Common myeloid progenitor, CD34-positive (primary cell): ENCODE measurements at regions not wholly inside any gene's neighbourhood (a gene's known extent, or its start where the extent isn't known, plus 50 kb on each side); places are given as distances from the start of the nearest gene placed in this dataset.

Source experiments
- CTCF ChIA-PET: fragments of 350-600 bp; sonication (Branson Sonifier 250); formaldehyde crosslinking; loops from one replicate; lab custom pipeline; 2021; ENCODE audit warnings: antibody characterized with exemption; lab: Charles Lee
- POLR2A ChIA-PET: fragments of 350-600 bp; sonication (Branson Sonifier 250); formaldehyde crosslinking; loops from one replicate; lab custom pipeline; 2021; ENCODE audit warnings: antibody characterized with exemption; lab: Charles Lee
- DNase-seq, 3 donors: peaks; one replicate each; pipeline versions ENCODE4 v3.0.0 to v3.0.0-alpha.2; 2013
- H3K27ac ChIP-seq, 2 experiments: 1 replicate in 1 of 2; 2 replicates in 1 of 2; pipeline ENCODE4 v1.7.0; 2013; ENCODE audit warnings: inconsistent platforms in 2 of 2, low read length in 2 of 2, mild to moderate bottlenecking in 2 of 2, low read depth in 1 of 2, moderate library complexity in 1 of 2; ENCODE audit not compliant: severe bottlenecking in 2 of 2, insufficient read depth in 1 of 2, poor library complexity in 1 of 2
- H3K27me3 ChIP-seq, 5 experiments: replicated peaks in 2 of 5; 1 replicate in 3 of 5; 2 replicates in 2 of 5; pipeline versions ENCODE4 v1.6.1 to v1.7.0; 2013; ENCODE audit warnings: low read length in 4 of 5, mild to moderate bottlenecking in 2 of 5, moderate library complexity in 2 of 5, inconsistent platforms in 1 of 5; ENCODE audit not compliant: insufficient read depth in 5 of 5, control insufficient read depth in 4 of 5
- H3K36me3 ChIP-seq, 4 experiments: 1 replicate in 2 of 4; 2 replicates in 2 of 4; pipeline versions ENCODE4 v1.6.1 to v1.7.0; 2013; ENCODE audit warnings: low read length in 3 of 4, control low read depth in 1 of 4, mild to moderate bottlenecking in 1 of 4; ENCODE audit not compliant: control insufficient read depth in 4 of 4, insufficient read depth in 4 of 4
- H3K4me1 ChIP-seq, 4 experiments: 1 replicate in 3 of 4; 2 replicates in 1 of 4; pipeline versions ENCODE4 v1.6.1 to v1.7.1; 2013; ENCODE audit warnings: low read length in 3 of 4, mild to moderate bottlenecking in 3 of 4, control low read depth in 1 of 4, inconsistent platforms in 1 of 4, moderate library complexity in 1 of 4; ENCODE audit not compliant: control insufficient read depth in 4 of 4, insufficient read depth in 4 of 4; ENCODE audit errors: control extremely low read depth in 1 of 4
- H3K4me3 ChIP-seq, 7 experiments: 1 replicate in 4 of 7; 2 replicates in 3 of 7; pipeline versions ENCODE4 v1.5.1 to v1.7.0; 2013; ENCODE audit warnings: mild to moderate bottlenecking in 7 of 7, low read length in 6 of 7, moderate library complexity in 6 of 7, inconsistent platforms in 2 of 7, low read depth in 2 of 7, control low read depth in 1 of 7; ENCODE audit not compliant: insufficient read depth in 4 of 7, control insufficient read depth in 1 of 7; ENCODE audit errors: extremely low read depth in 1 of 7
- H3K9me3 ChIP-seq, 5 experiments: 1 replicate in 4 of 5; 2 replicates in 1 of 5; pipeline versions ENCODE4 v1.6.1 to v1.7.1; 2013; ENCODE audit warnings: low read length in 4 of 5, mild to moderate bottlenecking in 2 of 5, inconsistent platforms in 1 of 5, low read depth in 1 of 5, moderate library complexity in 1 of 5; ENCODE audit not compliant: control insufficient read depth in 4 of 5, insufficient read depth in 2 of 5; ENCODE audit errors: control extremely low read depth in 1 of 5
- WGBS: methylation state at CpG from one replicate; pipeline ENCODE4 v1.1.5; 2013; ENCODE audit not compliant: insufficient coverage; 5-methylcytosine and 5-hydroxymethylcytosine counted together

DNA sequence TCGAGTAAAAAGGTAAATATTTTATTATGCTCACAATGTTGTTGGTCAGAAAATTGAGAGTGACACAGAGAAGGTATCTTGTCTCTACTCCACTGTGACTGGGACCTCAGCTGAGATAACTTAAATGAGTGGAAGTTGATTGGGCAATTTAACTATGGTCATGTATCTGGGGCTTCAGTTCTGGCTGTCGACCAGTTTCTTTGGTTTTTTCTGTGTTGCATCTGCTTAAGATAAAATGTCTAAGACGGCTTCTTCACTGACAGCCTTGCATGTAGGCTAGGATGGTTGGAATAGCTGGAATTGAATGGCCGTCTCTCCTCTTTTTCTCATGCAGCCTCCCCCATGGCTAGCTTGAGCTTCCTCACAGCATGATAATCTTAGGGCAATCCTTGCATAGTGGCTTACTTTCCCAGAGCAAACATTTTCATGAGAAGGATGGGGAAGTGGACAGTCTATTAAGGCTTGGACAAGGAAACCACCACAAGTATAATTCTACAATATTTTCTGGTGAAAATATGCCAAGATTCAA, 433.7 kb downstream of the KIF2B start:
- Histone ChIP-seq H3K36me3 (no peaks in the 10 kb centered on the region), H3K4me1 (no peaks in the 10 kb centered on the region), H3K27me3 (no peaks in the 10 kb centered on the region), H3K9me3 (peaks cover 0 to 1% (median 0%) of the 10 kb centered on the region in 5 experiments), H3K4me3 (no peak overlapping the region), H3K27ac (no peak overlapping the region)
- no peak for DNase-seq
- ChIA-PET POLR2A (no interaction called here), CTCF (no interaction called here)
- WGBS, result no CpG with 5 or more reads among the region's 4 CpGs

DNA sequence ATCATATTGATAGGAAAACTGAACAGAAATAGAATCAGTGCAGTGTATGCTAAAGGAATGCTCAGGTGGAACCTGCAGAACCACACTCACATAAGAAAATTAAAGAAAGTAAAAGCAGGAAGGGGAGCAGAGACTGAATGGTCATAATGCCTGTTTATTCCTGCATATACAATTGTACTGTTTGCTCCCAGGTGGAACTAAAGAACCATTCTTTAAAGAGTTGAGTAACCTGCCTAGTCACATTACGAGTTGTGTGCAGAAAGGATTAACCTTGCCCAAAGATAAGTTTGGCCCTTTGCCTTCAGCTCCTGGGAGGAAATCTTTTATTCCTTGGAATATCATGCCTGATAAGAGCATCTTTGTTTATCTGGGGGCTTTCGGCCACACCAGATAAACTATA, 434.7 kb downstream of the KIF2B start:
- H3K4me3 ChIP-seq, result no peak overlapping the region
- H3K27me3 ChIP-seq, result no peaks in the 10 kb centered on the region
- DNase-seq, result no peak
- H3K36me3 ChIP-seq, result no peaks in the 10 kb centered on the region
- 29% methylated on average over 1 of the region's 2 CpGs for WGBS
- no peaks in the 10 kb centered on the region for H3K4me1 ChIP-seq
- no peak overlapping the region for H3K27ac ChIP-seq
- H3K9me3 ChIP-seq, result peaks cover 0 to 2% (median 0%) of the 10 kb centered on the region in 5 experiments
- CTCF ChIA-PET, result no interaction called here
- POLR2A ChIA-PET, result no interaction called here

GRCh38 chr17:54259476-54259875, 436.7 kb downstream of the KIF2B start:
- POLR2A ChIA-PET, result no interaction called here
- Histone ChIP-seq H3K27me3 (no peaks in the 10 kb centered on the region), H3K9me3 (peaks cover 0 to 2% (median 0%) of the 10 kb centered on the region in 5 experiments), H3K4me1 (no peaks in the 10 kb centered on the region), H3K4me3 (no peak overlapping the region), H3K27ac (no peak overlapping the region), H3K36me3 (no peaks in the 10 kb centered on the region)
- 100% methylated on average over 1 of the region's 4 CpGs for WGBS
- DNase-seq, result no peak
- CTCF ChIA-PET, result no interaction called here

DNA sequence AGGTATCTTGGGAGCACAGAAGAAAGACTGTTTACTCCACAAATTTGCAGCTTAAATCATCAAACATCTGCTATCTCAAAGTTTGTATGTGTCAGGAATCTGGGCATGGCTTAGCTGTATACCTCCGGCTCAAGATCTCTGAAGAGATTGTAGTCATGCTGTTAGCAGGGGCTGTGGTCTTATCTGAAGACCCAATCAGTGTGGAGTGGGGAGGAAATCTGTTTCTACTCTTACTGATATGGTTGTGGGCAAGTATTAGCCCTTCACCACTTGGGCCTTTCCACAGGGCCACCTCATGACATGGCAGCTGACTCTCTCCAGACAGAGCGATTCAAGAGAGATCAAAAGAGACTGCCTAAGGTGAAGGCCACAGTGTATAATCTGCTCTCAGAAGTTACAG, 438.7 kb downstream of the KIF2B start:
- 91% methylated on average over 1 of the region's 2 CpGs for whole genome bisulfite sequencing
- H3K36me3 ChIP-seq, result no peaks in the 10 kb centered on the region
- no peaks in the 10 kb centered on the region for H3K4me1 ChIP-seq
- H3K27ac ChIP-seq, result no peak overlapping the region
- H3K27me3 ChIP-seq, result no peaks in the 10 kb centered on the region
- H3K4me3 ChIP-seq, result no peak overlapping the region
- DNase-seq, result no peak
- CTCF ChIA-PET, result no interaction called here
- H3K9me3 ChIP-seq, result peaks cover 0 to 3% (median 0%) of the 10 kb centered on the region in 5 experiments
- POLR2A ChIA-PET, result no interaction called here

- CTCF ChIA-PET, result no interaction called here
Observed at GRCh38 chr17:54269881-54270280, 447.2 kb downstream of the KIF2B start.

DNA sequence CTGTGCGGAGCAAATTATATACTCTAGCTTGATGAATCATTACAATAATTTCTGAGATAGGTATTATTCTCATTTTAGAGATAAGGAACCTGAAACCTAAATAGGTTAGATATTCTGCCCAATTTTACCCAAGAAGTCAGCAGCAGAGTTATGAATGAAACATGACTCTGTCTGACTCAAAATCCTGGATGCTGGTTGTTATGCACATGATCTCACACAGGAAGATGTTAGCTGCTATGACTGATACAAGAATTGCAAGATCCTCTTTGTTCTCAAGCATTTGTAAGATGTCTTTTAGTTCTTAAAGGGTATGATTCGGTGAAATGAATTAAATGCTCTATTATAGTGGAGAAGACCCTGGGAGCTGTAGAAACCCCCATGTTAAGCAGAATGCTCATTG, 447.8 kb downstream of the KIF2B start:
- ChIA-PET CTCF (no interaction called here), POLR2A (no interaction called here)
- WGBS, result no CpG with 5 or more reads among the region's 2 CpGs
- H3K27ac ChIP-seq, result no peak overlapping the region
- no peaks in the 10 kb centered on the region for H3K9me3 ChIP-seq
- no peak overlapping the region for H3K4me3 ChIP-seq
- H3K4me1 ChIP-seq, result no peaks in the 10 kb centered on the region
- no peaks in the 10 kb centered on the region for H3K36me3 ChIP-seq
- no peak for DNase-seq
- H3K27me3 ChIP-seq, result no peaks in the 10 kb centered on the region

More at GRCh38 chr17:54269881-54270280, 447.2 kb downstream of the KIF2B start:
- H3K27ac ChIP-seq, result no peak overlapping the region
- no peaks in the 10 kb centered on the region for H3K27me3 ChIP-seq
- no peaks in the 10 kb centered on the region for H3K4me1 ChIP-seq
- POLR2A ChIA-PET, result no interaction called here
- no peaks in the 10 kb centered on the region for H3K36me3 ChIP-seq
- H3K9me3 ChIP-seq, result peaks cover 0 to under 1% (median 0%) of the 10 kb centered on the region in 5 experiments
- no peak overlapping the region for H3K4me3 ChIP-seq
- WGBS, result 100% methylated on average over 1 of the region's 2 CpGs
- DNase-seq, result no peak

- no peaks in the 10 kb centered on the region for H3K4me1 ChIP-seq
- CTCF ChIA-PET, result no interaction called here
Observed at GRCh38 chr17:54277868-54278267, 455.1 kb downstream of the KIF2B start.

More at GRCh38 chr17:54277868-54278267, 455.1 kb downstream of the KIF2B start:
- no peaks in the 10 kb centered on the region for H3K9me3 ChIP-seq
- POLR2A ChIA-PET, result no interaction called here
- H3K36me3 ChIP-seq, result no peaks in the 10 kb centered on the region
- DNase-seq, result no peak
- no peak overlapping the region for H3K27ac ChIP-seq
- no peaks in the 10 kb centered on the region for H3K27me3 ChIP-seq
- H3K4me3 ChIP-seq, result no peak overlapping the region
